Hematopoietic multipotent progenitor cell treated with erythropoietin and hydrocortisone succinate and interleukin-3 and kit ligand, for 8 days (in vitro differentiated cells): ENCODE measurements at regions not wholly inside any gene's neighbourhood (a gene's known extent, or its start where the extent isn't known, plus 50 kb on each side); places are given as distances from the start of the nearest gene placed in this dataset.
A peak's percentile ranks its signal among the peaks of the same experiment; 100 is the strongest.
"Not testable (repeated sequence)": the region's sequence is repeated elsewhere in the genome, so short reads cannot be mapped to it uniquely, and the experiment has no call there.

ENCODE experiments used
- DNase-seq: peaks from one replicate; pipeline ENCODE4 v3.0.0-alpha.2; 2015

DNA sequence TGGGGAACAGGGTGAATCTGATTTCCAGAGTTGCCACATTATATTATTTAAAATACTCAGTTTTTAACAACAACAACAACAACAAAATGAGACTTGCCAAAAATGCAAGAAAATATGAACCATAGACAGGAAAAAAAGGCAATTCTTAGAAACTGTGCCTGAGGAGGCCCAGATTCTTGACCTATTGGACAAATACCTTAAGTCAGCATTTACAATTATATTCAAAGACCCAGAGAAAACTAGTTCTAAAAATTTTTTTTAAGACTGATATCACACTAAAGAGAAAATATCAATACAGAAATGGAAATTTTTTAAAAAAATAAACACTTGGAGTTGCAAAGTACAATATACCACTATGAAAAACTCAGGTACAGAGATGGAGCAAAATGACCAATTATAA is 152.8 kb upstream of the LYPLAL1 start:
- DNase-seq, result no peak

DNA sequence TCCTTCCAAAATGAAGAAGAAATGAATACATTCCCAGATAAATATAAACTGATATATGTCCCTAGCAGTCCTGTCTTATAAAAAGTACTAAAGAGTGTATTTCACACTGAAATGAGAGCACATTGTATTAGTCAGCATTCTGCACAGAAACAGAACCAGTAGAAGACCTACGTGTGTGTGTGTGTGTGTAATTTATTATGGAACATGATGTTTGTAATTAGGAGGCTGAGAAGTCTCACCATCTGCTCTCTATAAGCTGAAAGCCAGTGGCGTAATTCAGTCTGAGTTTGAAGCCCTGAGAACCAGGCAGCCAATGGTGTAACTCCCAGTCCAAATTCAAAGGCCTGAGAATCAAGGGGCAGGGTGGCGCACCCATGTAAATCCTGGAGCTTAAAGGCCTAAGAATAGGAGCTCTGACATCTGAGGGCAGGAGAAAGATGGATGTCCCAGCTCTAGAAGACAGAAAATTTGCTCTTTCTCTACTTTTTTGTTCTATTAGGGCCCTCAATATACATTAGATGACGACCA is 146.5 kb upstream of the LYPLAL1 start:
- DNase-seq, result no peak

DNA sequence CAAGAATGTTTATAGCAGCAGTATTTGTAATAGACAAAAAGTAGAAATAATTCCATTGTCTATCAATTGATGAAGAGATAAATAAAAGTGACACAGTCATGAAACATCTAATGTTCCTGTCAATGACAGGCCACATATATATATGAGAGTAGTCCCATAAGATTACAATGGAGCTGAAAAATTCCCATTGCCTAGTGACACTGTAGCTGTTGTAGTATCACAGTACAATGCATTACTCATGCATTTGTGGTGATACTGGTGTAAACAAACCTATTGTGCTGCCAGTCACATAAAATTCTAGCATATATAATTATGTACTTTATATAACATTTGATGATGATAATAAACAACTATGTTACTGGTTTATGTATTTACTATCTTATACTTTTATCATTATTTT is 141.9 kb upstream of the LYPLAL1 start:
- no peak for DNase-seq

DNA sequence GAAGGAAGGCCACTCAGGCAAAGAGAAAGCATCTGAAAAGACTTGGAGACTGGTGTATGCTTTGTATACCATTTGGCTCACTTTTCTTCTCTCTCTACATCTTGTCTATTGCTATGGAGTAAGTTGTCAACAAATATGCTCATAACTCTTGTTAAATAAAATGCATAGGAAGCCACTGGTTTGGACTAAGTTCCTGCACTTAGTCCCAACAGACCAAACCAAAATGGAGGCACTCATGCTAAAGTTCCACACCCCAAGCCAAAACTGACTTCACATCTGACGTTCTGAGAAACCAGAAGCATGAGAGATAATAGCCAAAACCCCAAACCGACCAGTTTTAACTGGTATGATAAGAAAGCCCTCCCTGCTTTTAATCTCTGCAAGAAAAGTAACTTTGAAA is 135.3 kb upstream of the LYPLAL1 start:
- no peak for DNase-seq

DNA sequence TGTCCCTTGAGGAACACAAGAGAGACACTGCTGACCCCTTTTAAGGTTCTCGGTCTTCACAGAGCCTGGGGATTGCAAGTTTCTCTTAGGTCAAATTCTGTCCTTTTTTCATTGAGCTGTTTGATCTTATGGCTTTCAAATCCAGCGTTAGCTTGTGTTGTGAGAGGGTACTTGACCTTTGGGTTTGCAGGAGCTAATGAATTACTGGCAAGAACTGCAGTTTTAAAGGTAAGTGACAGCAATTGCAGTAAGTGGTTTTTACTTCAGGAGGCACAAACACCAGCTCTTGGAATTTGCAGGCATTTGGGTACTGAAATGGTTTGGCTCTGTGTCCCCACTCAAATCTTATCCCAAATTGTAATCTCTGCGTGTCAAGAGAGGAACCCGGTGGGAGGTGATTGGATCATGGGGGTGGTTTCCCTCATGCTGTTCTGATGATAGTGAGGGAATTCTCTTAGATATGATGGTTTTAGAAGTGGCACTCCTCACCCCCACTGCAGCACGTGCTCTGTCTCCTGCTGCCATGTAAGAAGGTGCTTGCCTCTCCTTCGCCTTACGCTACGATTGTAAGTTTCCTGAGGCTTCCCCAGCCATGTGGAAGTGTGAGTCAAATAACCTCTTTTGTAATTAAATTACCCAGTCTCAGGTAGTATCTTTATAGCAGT is 134.5 kb upstream of the LYPLAL1 start:
- DNase-seq, result no peak

DNA sequence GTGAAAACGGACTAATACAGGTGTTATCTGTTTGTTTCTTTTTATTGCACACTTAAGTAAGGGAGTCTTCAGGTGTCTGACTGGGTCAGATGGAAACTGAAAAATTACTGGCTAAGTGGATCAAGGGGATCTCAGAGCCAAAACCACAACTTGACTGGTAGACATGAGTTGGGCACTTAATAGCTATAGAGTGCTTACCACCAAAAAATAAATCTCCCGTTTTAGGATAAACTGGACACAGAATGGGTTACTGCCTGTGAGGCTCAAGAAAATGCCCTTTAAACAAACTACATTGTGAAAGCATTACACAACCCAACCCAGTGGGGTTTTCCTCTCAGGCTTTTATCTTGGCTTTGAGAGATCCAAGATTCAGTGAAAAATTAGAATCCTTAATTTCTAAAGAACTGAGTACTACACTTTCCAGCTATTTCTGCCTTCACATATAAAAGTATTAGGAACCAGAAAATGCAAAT is 134.0 kb upstream of the LYPLAL1 start:
- no peak for DNase-seq

DNA sequence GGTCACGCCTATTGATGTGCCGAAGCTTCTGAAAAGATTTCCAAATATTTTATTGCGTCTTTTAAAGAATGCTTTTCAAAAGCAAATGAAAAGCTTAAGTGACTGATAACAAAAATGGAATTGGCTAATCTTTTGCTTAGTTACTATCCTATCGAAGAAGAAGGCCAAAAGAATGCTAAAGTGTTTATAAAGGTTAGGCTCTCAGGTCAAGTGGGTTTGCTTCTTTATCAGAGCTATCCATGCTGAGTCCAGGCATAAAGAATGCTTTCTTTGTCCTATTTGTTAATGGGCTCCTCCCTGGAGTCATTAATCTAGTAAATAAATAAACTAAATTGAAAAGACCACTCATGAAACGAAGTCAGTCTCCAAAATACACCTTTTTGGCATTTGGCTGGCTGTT is 133.4 kb upstream of the LYPLAL1 start:
- no peak for DNase-seq

DNA sequence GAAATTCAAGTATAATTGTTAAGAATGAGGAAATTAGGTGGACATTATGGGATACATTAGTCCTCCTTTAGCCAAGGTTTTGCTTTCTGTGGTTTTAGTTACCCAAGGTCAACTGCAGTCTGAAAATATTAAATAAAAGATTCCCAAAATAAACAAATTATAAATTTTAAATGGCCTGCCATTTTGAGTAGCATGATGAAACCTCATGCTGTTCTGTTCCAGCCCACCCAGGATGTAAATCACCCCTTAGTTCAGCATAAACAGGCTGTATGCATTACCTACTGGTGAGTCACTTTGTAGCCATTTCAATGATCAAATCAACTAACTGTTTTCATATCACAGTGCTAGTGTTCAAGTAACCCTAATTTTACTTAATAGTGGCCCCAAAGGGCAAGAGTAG is 132.5 kb upstream of the LYPLAL1 start:
- DNase-seq, result no peak

DNA sequence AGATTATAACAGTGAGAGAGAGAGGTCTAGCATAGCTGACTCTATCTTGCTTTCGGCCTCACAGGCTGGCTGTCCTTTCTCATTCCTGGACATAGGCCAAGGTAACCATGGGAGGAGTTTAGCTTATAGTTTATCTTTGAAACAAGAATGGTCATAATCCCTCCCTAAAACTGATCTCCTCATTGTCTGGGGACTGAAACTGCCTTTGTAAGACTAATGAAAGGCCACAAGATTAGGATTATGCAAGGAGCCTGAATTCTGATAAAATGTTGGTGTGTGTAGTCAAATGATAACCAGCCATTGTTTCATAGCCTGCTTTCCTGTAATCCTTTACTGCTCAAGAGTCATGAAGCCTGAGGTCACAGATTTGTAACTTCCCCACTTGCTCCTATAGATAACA is 131.9 kb upstream of the LYPLAL1 start:
- peak; percentile 2 for DNase-seq

DNA sequence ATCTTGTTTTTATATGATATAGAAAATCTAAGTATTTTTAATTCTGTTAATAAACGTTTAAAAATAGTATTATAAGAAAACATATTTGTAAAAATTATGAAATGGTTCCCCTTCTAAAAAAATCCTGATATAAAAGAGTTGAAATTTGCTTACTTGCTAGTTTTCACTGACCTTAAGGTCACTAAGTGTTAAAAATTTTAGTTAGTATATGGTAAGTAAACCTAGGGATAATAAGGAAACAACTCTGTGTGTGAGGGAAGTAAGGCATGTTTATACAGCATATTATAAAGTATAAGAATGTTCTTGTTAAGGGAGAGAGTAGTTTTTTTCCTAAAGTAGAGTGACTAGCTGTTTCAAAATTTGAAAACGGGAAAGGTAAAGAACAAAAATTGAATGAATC is 130.9 kb upstream of the LYPLAL1 start:
- DNase-seq, result no peak

DNA sequence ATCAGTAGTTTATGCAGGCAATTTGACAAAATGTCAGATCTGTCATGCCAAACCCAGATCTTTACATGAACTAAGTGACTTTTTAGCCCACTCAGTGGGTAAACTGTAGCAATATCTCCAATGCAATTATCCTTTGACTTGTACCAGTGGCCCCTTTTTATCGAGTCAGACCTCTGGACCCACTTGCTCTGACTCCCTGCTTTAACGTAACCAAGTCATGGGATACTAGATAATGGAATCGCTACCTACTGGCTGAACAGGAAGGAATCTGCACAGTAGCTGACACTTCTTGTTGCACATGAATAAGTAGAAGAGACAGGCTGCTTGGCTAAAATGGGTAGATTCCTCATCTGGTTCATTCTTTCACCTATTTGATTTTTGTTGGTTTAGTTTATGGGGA is 128.4 kb upstream of the LYPLAL1 start:
- no peak for DNase-seq

DNA sequence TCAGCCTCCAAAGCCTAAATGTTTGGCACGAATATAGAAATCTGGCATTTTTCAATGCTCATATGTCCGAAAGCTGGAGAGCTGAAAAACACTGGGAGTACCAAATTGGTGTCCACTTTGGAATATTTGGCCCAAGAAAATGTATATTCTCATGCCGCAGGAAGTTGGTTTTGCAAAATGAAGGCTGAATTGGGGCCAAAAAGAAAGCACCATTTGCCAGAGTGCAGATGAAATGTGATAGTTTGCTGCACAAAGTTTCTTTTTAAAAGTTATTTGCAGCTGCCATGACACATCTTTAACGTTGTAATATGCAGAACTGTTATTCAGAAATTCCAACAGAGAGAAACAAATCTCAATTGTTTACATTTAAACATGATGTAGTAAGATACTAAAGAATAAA is 124.2 kb upstream of the LYPLAL1 start:
- no peak for DNase-seq

DNA sequence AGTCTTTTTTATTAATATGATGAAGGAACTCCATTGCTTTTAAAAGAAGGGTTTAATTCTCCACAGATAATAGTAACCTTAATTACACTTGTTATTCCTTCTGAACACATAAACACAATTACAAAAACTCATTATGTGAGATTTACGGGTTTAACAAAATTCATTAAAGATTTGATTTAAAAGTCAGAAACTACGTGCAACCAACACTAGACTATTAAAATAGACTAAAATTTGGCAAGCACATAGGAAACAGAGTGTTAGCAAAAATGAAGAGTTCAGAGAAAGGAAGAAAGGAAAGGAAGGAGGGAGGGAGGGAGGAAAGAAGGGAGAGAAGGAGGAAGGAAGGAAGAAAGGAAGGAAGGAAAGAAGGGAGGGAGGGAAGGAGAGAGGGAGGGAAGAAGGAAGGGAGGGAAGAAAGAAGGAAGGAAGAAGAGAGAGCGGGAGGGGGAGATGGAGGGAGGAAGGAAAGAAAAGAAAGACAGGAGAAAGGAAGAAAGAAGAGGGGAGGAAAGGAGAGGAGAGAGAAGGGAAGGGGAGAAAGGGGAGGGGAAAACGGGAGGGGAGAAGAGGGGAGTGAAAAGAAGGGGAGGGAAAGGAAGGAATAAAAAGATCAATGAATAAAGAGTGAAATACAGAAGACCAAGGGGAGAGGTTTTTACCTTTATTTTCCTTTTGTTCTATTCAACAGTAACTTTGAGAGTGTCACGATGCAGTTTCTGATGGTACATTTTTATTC is 123.4 kb upstream of the LYPLAL1 start:
- DNase-seq, result no peak

DNA sequence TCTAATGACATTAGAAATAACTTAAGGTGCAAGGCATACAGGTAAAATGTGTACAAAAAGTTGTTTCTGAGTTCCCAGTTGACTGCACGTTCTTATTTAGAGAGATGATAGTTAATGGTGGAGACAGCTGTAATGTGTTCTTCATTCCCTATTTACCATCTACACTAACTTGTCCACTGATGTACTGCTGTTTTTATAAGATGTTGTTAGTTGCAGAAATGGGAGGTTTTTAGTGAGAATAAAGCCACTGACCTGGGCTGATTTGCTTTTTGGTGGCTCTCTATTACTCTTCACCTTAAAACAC is 122.9 kb upstream of the LYPLAL1 start:
- DNase-seq, result no peak

DNA sequence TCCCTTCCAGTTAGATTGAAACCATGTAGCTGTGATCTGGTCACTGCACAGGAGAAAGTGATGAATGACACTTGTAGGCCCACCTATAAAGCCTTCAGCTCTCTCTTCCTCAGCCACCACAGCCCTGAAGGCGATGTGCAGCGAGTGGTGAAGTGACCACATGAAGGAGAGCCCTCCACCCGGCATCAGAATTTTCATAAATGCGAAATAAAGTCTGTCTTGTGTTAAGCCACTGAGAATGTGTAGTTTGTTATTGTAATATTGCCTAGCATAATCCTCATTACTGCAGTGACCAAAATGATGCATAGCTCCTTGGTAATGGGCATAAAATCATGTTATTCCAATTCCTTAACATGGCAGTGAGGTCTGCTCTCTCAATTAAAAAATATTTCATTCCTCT is 122.1 kb upstream of the LYPLAL1 start:
- no peak for DNase-seq

DNA sequence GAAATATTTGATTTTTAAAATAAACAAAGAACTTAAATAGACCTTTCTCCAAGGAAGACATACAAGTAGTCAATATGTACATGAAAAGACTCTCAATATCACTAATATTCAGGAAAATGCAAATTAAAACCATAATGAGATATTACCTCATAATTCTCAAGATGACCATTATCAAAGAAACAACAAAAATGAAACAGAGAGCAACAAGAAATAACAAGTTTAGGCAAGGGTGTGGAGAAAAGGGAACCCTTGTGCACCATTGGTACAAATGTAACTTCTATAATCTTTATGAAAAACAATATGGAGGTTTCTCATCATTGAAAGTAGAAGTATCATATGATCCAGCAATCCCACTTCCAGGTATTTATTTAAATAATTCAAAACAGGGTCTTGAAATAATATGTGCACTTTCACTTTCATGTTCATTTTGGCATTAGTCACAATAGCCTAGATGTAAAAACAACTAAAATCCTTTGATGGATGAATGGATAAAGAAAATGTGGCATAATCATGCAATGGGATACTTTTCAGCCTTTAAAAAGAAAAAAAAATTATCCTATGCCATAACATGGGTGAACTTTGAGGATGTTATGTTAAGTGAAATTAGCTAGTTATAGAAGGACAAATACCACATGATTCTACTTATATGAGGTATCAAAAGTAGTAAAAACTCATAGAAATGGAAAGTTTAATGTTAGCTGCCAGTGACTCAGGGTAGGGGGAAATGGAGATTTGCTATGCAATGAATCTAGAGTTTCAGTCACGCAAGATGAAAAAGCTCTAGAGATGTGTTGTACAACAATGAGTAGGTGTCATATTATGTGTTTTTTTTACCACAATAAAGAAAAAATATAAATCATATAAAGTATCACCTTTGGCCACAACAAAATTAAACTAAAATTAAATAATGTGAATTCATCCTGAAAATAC is 114.5 kb upstream of the LYPLAL1 start:
- no peak for DNase-seq

DNA sequence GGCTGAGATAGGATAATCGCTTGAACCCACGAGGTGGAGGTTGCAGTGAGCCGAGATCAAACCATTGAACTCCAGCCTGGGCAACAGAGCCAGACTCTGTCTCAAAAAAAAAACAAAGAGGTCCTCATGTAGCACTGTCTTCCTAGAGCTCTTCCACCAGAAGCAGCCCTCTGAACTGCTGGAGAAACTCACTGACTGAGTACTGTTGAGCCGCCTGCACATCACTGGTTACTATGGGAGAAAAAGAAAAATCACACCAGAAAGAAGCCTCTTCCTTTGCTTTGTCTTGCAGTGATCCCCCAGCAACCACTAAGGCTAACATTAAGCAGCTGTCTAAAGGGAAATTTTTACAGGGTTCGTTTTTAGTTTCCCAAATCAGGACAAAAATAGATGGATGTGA is 112.9 kb upstream of the LYPLAL1 start:
- DNase-seq, result no peak

DNA sequence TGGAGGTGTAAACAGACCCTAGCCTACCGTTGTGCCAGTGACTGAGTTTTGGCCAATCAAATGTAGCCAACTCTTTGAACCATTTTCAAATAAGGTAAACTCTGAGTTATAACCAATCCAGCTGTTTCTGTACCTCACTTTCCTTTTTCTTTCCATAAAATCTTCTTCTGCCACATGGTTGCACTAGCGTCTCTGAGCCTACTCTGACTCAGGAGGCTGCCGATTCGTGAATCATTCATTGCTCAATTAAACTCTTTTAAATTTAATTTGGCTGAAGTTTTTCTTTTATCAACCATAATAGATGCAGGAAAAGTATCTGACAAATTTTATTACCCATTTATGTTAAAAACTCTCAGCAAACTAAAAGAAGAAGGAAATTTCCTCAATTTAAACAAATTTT is 111.5 kb upstream of the LYPLAL1 start:
- no peak for DNase-seq

DNA sequence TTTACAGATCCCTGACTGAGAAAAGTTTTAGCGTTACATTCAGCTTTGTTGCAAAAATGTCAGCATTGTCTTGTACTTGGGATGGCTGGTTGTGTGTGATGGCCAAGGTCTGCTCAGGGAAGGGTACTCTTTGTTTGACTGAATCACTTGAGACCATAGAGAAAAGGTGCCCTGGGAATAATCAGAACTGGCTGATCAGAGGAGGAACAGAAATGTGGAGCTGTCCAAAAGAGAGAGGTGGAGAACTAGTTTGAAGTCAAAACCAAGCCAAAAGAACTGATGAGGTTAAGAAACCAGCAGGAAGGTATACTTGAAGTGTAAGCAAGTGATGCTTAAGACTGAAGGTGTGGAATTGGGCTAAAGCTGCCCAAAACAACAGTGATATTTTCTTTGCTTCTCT is 107.6 kb upstream of the LYPLAL1 start:
- DNase-seq, result no peak

DNA sequence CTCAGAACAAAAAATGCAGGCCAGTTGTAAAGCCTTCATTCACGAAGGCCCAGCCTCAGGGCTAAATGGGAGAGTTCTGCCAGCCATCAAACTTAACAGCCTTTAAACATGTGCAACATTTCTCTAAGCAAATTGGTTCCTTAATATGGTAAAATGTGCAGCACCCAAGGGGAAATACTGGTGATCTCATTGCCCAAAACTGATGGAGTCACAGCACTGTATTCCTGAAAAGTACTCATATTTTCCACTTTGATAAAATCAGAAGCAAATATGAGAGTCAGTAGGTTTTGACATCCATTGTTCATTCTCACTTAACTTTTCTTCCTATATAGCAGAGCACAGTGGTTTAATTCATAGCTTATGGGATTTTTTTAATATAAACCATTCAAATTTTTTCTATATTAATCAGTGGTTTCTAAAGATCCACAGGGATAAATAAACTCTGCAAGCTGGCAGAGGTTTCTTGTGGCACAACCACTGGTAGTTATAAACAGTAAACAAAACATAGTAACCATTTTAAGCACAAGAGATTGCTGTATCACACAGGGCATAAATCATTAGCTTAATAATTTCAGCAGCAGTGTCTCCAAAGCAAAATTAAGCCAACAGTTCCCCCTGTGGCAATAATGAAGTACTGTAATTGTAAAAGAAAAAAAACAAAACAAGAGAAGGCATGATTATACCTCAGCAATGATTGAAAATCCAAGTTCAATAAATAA is 106.9 kb upstream of the LYPLAL1 start:
- no peak for DNase-seq

DNA sequence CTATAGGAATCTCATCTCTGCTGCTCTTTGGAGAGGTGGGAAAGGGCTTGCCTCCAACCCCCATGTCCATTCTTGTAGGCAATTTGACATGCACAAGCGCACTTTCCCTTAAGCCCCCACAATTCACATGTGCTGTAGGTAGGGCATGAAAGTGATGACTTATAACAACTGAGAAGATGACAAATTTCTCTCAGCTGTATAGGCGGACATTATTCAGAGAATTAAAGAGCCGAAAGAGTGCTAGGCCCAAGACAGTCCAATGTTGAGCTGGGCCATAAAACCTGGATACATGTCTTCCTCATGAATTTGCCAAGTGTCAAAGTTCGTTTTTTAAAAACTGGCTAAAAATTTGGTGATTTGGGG is 106.3 kb upstream of the LYPLAL1 start:
- no peak for DNase-seq

DNA sequence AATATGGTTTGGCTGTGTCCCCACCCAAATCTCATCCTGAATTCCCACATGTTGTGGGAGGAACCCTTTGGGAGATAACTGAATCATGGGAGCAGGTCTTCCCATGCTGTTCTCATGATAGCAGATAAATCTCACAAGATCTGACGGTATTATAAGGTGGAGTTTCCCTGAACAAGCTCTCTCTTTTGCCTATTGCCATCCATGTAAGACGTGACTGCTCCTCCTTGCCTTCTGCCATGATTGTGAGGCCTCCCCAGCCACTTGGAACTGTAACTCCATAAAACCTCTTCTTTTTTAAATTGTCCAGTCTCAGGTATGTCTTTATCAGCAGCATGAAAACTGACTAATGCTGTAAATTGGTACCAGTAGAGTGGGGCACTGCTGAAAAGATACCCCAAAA is 103.3 kb upstream of the LYPLAL1 start:
- not testable (repeated sequence) for DNase-seq

DNA sequence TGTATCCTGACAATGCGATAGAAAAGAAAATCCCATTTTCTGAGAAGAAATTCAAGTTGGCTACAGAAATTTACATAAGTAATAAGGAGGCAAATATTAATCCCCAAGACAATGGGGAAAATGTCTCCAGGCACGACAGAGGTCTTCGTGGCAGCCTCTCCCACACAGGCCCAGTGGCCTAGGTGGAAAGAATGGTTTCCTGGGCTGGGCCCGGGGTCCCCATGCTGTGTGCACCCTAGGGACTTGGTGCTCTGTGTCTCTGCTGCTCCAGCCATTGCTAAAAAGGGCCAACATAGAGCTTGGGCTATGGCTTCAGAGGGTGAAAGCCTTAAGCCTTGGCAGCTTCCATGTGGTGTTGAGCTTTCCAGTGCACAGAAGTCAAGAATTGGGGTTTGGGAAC is 102.5 kb upstream of the LYPLAL1 start:
- DNase-seq, result no peak
